Muscle of leg (tissue), 3 donors: ENCODE measurements at regions not wholly inside any gene's neighbourhood (a gene's known extent, or its start where the extent isn't known, plus 50 kb on each side); places are given as distances from the start of the nearest gene placed in this dataset.

ENCODE experiments used
- DNase-seq: peaks from one replicate; pipeline ENCODE4 v3.0.0; 2013
- H3K27ac ChIP-seq: one replicate; pipeline ENCODE4 v1.5.1; 2013; ENCODE audit warnings: mild to moderate bottlenecking, low read length, control low read depth
- H3K27me3 ChIP-seq: one replicate; pipeline ENCODE4 v1.6.1; 2013; ENCODE audit warnings: low read length; ENCODE audit not compliant: control insufficient read depth, insufficient read depth
- H3K36me3 ChIP-seq: one replicate; pipeline ENCODE4 v1.6.1; 2013; ENCODE audit warnings: low read length; ENCODE audit not compliant: control insufficient read depth, insufficient read depth
- H3K4me1 ChIP-seq: one replicate; pipeline ENCODE4 v1.6.1; 2013; ENCODE audit warnings: low read length; ENCODE audit not compliant: control insufficient read depth, insufficient read depth
- H3K4me3 ChIP-seq: one replicate; pipeline ENCODE4 v1.5.1; 2013; ENCODE audit warnings: low read length, control low read depth
- H3K9me3 ChIP-seq: replicated peaks from 2 replicates; pipeline ENCODE4 v1.6.1; 2013; ENCODE audit warnings: low read depth, low read length; ENCODE audit not compliant: control insufficient read depth
- WGBS: methylation state at CpG from one replicate; pipeline ENCODE4 v1.1.5; 2013; ENCODE audit warnings: missing lambda C conversion rate; ENCODE audit not compliant: insufficient coverage; 5-methylcytosine and 5-hydroxymethylcytosine counted together

DNA sequence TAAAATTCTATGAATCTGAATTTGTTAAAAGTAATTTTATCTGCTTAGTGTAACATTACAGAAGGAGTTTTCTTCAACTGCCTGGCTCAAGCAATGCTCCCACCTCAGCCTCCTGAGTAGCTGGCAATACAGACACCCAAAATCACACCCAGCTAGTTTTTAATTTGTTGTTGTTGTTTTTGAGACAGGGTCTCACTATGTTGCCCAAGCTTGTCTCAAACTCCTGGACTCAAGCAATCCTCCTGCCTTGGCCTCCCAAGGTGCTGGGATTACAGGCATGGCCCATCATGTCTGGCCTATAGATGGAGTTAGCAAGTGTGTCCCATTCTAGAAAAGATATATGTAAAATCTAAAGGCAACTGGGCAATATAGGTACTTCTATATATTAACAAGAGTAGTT, 1580.4 kb upstream of the PRR20A start:
- Histone ChIP-seq H3K4me3 (no peak overlapping the region), H3K36me3 (no peaks in the 10 kb centered on the region), H3K4me1 (no peaks in the 10 kb centered on the region), H3K9me3 (no peaks in the 10 kb centered on the region), H3K27ac (no peak overlapping the region), H3K27me3 (no peaks in the 10 kb centered on the region)
- no peak for DNase-seq

DNA sequence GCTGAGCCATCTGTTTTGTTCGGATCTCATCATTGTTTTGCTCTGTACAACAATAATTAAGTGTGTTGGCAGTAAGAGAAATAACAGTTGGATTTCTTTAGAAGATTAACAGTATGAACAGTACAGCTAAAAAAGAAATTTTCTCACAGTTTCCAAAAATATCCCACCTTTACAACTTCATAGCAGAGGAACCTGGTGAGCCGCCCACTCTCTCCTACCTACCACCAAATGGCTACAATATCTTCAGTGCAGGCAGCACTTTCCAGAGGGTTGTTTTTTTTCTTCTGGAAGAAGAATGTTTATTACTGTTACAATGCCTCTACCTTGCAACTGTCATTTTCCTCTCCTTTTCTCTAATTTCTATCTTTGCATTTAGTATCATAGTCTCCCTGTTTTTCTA, 1577.5 kb upstream of the PRR20A start:
- Histone ChIP-seq H3K9me3 (no peaks in the 10 kb centered on the region), H3K36me3 (no peaks in the 10 kb centered on the region), H3K4me3 (no peak overlapping the region), H3K27me3 (no peaks in the 10 kb centered on the region), H3K27ac (no peak overlapping the region), H3K4me1 (no peaks in the 10 kb centered on the region)
- no peak for DNase-seq
- WGBS: no CpG with 5 or more reads among the region's 2 CpGs

DNA sequence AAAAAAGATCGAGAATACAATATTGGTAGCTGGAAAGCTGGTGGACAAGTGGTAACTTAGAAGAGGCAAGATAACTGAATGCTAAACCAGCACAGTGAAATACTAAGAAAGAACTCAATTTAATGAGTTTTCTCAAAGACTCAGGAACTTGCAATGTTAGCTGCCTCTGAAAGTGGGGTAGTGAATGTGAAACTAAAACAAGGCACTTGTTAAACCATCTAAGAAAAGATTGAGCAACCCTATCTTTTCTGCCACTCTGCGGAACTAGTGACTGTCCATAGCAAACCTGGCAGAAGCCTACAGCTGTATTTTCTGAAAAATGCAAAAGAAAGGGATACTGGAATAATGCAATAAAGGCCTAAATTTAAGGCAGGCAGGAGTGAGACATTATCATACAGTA, 1574.4 kb upstream of the PRR20A start:
- Histone ChIP-seq H3K9me3 (no peaks in the 10 kb centered on the region), H3K27me3 (no peaks in the 10 kb centered on the region), H3K4me1 (no peaks in the 10 kb centered on the region), H3K4me3 (no peak overlapping the region), H3K27ac (no peak overlapping the region), H3K36me3 (no peaks in the 10 kb centered on the region)
- WGBS: no CpG with 5 or more reads among the region's 2 CpGs
- DNase-seq: no peak

DNA sequence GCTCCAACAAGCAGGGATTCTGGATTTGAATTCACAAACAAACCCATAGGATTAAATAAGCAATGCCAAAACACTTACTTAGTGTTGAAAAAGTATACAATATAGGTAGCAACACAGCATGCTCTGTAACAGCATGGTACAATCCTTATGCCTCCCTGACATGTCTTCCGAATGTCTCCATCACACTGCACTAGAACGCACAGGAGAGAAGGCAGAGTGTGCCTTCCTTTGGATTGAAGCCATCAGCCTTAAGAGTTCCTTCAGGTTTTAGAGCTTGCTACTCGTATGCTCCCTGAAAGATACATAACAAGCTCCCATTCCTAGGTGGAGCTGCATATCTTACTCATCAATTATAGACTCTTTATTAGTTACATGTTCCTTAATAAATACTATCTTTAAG, 1573.9 kb upstream of the PRR20A start:
- WGBS: 94% methylated on average over 2 of the region's 3 CpGs
- no peaks in the 10 kb centered on the region for H3K9me3 ChIP-seq
- no peaks in the 10 kb centered on the region for H3K27me3 ChIP-seq
- DNase-seq: no peak
- H3K27ac ChIP-seq: no peak overlapping the region
- no peaks in the 10 kb centered on the region for H3K36me3 ChIP-seq
- H3K4me3 ChIP-seq: no peak overlapping the region
- H3K4me1 ChIP-seq: no peaks in the 10 kb centered on the region

DNA sequence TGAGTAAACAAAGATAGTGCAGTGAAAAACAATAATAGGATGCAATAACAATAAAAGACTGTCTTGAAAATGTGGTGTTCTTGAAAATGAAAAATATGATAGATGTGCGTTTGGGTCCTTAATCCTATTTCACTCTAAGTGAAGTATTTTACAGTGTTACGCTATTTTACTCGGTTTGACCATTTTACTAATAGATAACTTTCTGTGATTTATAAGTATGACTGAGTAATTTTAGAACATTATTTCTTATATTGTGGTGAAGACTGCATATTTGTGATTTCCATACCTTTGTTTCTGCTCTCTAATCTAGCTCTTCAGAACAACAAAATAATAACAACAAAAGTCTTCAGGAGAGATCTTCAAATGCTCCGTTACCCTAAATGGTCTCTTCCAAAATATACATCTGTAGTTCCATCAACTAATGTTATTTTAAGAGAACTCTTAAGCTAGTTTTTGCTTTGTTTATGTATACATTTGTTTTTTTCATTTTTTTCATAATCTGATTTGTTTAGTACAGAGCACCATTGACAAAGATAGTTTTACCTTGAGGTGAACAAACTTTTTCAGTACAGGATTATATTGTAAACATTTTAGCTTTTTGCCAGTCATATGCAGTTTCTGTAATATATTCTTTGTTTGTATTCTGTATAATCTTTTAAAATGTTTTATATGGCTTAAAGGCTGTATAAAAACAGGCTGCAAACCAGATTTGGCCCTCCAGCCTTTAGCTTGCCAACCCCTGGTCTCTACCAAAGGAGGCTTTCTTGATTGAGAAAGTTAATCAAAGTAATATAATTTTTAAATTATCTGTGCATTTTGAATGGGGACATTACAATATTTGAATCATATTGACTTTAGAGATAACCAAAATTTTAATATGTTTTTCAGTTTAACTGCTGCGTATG, 1572.7 kb upstream of the PRR20A start:
- no peak overlapping the region for H3K4me3 ChIP-seq
- no peaks in the 10 kb centered on the region for H3K36me3 ChIP-seq
- DNase-seq: no peak
- H3K27ac ChIP-seq: no peak overlapping the region
- WGBS: no CpG with 5 or more reads among the region's 5 CpGs
- no peaks in the 10 kb centered on the region for H3K4me1 ChIP-seq
- no peaks in the 10 kb centered on the region for H3K9me3 ChIP-seq
- H3K27me3 ChIP-seq: no peaks in the 10 kb centered on the region

DNA sequence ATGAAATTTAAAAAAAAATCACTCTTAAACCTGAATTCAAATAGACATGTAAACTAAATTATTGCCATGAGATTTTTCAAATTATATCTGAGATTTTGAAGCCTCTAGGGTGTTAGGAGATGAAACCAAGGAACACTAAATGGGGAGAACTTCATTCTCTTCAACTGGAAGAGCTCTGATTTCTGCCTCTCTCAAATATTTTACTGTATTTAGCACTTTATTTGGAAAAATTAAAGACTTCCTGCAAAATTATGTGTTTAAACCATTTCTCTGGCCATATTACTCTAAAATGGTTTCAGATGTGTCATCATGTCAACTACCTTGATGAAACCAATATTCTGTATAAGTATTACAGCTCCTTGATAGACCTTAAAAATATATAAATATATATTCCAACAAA, 1571.6 kb upstream of the PRR20A start:
- Histone ChIP-seq H3K36me3 (no peaks in the 10 kb centered on the region), H3K27ac (no peak overlapping the region), H3K9me3 (no peaks in the 10 kb centered on the region), H3K27me3 (no peaks in the 10 kb centered on the region), H3K4me1 (no peaks in the 10 kb centered on the region), H3K4me3 (no peak overlapping the region)
- no peak for DNase-seq

DNA sequence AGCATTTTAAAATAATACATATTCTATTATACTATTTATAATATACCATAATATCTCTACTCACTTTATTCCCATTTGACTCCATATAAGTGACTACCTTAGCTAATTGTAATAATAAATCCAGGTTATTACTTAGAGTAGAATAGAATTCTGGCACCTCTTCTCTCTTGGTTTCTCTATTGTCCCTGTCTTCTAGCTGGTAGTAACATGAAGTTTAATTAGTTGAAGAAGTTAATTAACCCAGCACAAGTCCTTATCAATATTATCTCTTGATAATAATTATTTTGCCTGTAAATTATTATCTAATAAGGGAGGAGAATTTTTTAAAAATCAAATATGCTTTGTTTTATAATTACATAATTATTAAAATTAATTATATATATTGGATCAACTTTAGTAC, 1571.2 kb upstream of the PRR20A start:
- H3K27me3 ChIP-seq: no peaks in the 10 kb centered on the region
- DNase-seq: no peak
- H3K27ac ChIP-seq: no peak overlapping the region
- H3K36me3 ChIP-seq: no peaks in the 10 kb centered on the region
- no peak overlapping the region for H3K4me3 ChIP-seq
- no peaks in the 10 kb centered on the region for H3K9me3 ChIP-seq
- H3K4me1 ChIP-seq: no peaks in the 10 kb centered on the region

DNA sequence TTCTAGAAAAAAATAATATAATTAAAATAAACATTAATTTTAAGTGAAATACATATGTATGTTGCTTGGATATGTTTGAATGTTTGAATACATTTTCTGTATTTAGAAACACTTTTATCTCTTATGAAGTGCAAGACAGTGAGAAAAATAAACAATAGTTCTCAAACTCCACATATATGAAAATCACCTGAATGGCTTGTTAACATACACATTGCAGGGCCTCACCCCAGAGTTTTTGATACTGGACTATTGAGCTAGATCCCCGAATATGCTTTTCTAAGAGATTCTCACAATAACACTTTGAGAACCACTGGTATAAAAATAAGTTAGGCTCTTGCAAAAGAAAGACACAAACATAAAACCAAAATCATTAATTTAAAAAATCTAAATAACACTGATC, 1570.3 kb upstream of the PRR20A start:
- no peak overlapping the region for H3K4me3 ChIP-seq
- no peak for DNase-seq
- H3K4me1 ChIP-seq: no peaks in the 10 kb centered on the region
- H3K36me3 ChIP-seq: no peaks in the 10 kb centered on the region
- no peaks in the 10 kb centered on the region for H3K9me3 ChIP-seq
- no peaks in the 10 kb centered on the region for H3K27me3 ChIP-seq
- no CpG with 5 or more reads among the region's 1 CpG for WGBS
- no peak overlapping the region for H3K27ac ChIP-seq

DNA sequence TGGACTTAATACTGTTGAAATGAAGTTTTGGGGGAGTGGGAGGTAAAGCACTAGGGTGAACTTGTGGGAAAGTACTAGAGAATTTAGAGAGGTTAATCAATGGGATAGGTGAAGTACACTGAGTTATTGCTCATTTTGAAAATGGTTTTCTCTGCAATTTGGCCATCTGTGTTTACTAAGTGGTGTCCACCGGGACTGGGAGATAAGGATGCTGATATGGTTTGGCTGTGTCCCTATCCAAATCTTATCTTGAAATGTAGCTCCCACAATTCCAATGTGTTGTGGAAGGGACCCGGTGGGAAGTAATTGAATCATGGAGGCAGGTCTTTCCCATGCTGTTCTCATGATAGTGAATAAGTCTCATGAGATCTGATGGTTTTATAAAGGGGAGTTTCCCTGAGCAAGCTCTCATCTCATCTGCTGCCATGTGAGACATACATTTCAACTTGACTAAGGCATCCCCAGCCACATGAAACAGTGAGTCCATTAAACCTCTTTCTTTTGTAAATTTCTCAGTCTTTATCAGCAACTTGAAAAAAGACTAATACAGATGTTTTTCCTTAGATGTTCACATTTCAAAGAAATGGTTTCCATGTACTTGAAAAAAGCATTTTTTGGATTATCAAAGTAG, 1569.4 kb upstream of the PRR20A start:
- H3K4me3 ChIP-seq: no peak overlapping the region
- no CpG with 5 or more reads among the region's 2 CpGs for WGBS

DNA sequence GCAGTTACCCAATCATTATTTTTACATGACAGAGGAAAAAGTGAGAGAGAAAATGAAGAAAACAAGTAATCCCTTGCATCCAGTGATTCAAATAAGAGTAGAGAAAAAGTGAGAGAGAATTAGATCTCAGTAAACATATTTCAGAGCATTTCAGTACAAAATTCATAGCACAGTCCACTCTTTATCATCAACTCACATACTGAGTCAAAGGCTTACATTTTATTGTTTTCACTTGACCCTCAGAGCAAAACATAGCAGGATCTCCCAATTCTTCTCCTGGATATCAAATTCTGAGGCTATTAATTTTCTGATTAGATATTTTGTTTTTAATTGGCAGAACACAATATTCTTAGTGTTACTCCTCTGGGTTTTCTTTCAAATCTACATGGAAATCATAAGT, 1568.3 kb upstream of the PRR20A start:
- H3K9me3 ChIP-seq: no peaks in the 10 kb centered on the region
- no peak overlapping the region for H3K27ac ChIP-seq
- DNase-seq: no peak
- H3K27me3 ChIP-seq: no peaks in the 10 kb centered on the region
- H3K4me1 ChIP-seq: no peaks in the 10 kb centered on the region
- H3K36me3 ChIP-seq: no peaks in the 10 kb centered on the region
- no peak overlapping the region for H3K4me3 ChIP-seq

More for the DNA sequence above, 1569.4 kb upstream of the PRR20A start:
- no peaks in the 10 kb centered on the region for H3K4me1 ChIP-seq
- no peak for DNase-seq
- no peaks in the 10 kb centered on the region for H3K27me3 ChIP-seq
- H3K27ac ChIP-seq: no peak overlapping the region
- no peaks in the 10 kb centered on the region for H3K9me3 ChIP-seq
- H3K36me3 ChIP-seq: no peaks in the 10 kb centered on the region

DNA sequence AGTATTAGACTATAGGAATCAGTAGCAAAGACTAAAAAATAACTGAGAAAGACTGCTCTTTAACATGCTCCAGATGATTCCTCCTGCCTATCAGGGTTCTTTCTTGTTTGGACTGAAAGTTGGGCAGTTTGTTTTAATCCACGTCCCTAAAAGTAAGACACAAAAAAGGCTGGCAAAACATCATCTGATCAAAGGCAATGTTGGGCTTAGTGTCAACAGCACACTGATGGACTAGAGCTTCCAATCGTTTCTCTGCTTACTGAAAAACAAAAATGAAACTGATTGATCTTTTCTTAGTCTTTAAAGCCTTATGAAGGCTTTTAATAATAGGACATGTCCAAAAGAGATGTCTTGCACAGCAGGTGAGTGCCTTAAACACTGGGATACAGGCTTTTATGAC, 1567.9 kb upstream of the PRR20A start:
- H3K4me1 ChIP-seq: no peaks in the 10 kb centered on the region
- H3K9me3 ChIP-seq: no peaks in the 10 kb centered on the region
- no peak overlapping the region for H3K27ac ChIP-seq
- WGBS: no CpG with 5 or more reads among the region's 2 CpGs
- no peaks in the 10 kb centered on the region for H3K36me3 ChIP-seq
- no peaks in the 10 kb centered on the region for H3K27me3 ChIP-seq
- H3K4me3 ChIP-seq: no peak overlapping the region
- no peak for DNase-seq
